Activated CD4-positive, alpha-beta memory T cell treated with anti-CD3 and anti-CD28 coated beads, Interleukin-2, amount 10 ng/mL, durations not matched to agents 7 days and 5 days (primary cell): ENCODE measurements at regions not wholly inside any gene's neighbourhood (a gene's known extent, or its start where the extent isn't known, plus 50 kb on each side); places are given as distances from the start of the nearest gene placed in this dataset.

Experiments used
- CTCF ChIA-PET: fragments of 350-600 bp; sonication (Branson Sonifier 250); formaldehyde crosslinking; loops from one replicate; lab custom pipeline; 2021; ENCODE audit warnings: antibody characterized with exemption, inconsistent platforms; lab: Charles Lee
- POLR2A ChIA-PET: fragments of 350-600 bp; sonication (Branson Sonifier 250); formaldehyde crosslinking; loops from one replicate; lab custom pipeline; 2021; ENCODE audit warnings: antibody characterized with exemption; lab: Charles Lee
- DNase-seq: peaks from one replicate; pipeline ENCODE4 v3.0.0-alpha.2; 2020
- H3K27ac Mint-ChIP-seq: one replicate; pipeline ENCODE4 v1.8.0; 2021; ENCODE audit warnings: mild to moderate bottlenecking, mixed read lengths
- H3K27me3 Mint-ChIP-seq: one replicate; pipeline ENCODE4 v1.8.0; 2021; ENCODE audit warnings: mixed read lengths
- H3K36me3 Mint-ChIP-seq: one replicate; pipeline ENCODE4 v1.8.0; 2021; ENCODE audit warnings: low read depth, mixed read lengths
- H3K4me1 Mint-ChIP-seq: one replicate; pipeline ENCODE4 v1.8.0; 2021; ENCODE audit warnings: mixed read lengths
- H3K4me3 Mint-ChIP-seq: one replicate; pipeline ENCODE4 v1.8.0; 2021; ENCODE audit warnings: mild to moderate bottlenecking, mixed read lengths
- H3K9me3 Mint-ChIP-seq: one replicate; pipeline ENCODE4 v1.8.0; 2021; ENCODE audit warnings: mixed read lengths

DNA sequence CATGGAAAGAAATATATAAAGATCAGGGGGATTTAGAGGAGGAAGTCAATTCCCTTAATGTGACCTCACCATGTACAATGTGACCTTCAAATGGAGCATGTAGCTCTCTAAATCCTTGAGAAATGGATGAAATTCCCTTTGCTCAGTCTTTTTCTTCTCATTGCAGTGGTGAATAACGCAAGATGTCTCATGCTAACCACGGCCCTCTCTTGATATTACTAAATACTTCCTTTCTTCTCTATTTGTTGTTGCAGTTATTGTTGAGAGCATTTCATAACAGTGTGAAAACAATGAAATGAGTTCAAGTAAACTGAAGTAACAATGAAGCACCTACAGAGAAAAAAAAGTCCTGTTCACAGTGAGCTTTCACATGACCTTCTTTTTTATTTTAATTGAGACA lies 55.6 kb downstream of the ZNF281 start:
- ChIA-PET CTCF (interaction anchor here (0.9 kb wide), 1 partner anchor 52 kb away, joined by 3 read pairs; no protein-coding TSS in a partner anchor), POLR2A (interaction anchor here (0.7 to 1.2 kb wide), 2 partner anchors 9 to 55 kb away, joined by 3 read pairs; no protein-coding TSS in a partner anchor)
- H3K9me3 Mint-ChIP-seq = no peaks in the 10 kb centered on the region
- no peak overlapping the region for H3K4me3 Mint-ChIP-seq
- no peak for DNase-seq
- H3K36me3 Mint-ChIP-seq = no peaks in the 10 kb centered on the region
- H3K4me1 Mint-ChIP-seq = peaks cover 44% of the 10 kb centered on the region
- no peaks in the 10 kb centered on the region for H3K27me3 Mint-ChIP-seq
- H3K27ac Mint-ChIP-seq = no peak overlapping the region

DNA sequence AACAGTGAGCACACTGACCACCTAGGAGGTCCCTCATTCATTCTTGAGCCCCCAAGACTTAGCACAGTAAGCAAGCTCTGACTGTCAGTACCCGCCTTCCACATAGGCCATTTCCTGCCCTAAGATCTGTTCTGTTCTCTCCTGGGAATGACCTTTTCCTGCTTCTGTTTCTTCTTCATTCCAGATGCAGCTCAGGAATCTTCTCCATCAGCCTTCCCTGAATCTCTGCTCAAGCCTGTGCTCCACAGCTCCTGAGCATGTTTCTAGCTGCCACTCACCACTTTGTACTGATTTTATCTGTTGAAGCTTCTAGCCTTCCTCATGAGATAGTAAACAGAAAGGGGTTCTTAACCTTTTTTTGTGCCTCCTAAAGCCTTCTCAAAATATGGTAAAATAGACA lies 56.6 kb downstream of the ZNF281 start:
- no peak for DNase-seq
- Mint-ChIP-seq H3K4me1 (peaks cover 44% of the 10 kb centered on the region), H3K27me3 (no peaks in the 10 kb centered on the region), H3K36me3 (no peaks in the 10 kb centered on the region), H3K27ac (no peak overlapping the region), H3K9me3 (no peaks in the 10 kb centered on the region), H3K4me3 (no peak overlapping the region)
- ChIA-PET POLR2A (no interaction called here), CTCF (no interaction called here)

DNA sequence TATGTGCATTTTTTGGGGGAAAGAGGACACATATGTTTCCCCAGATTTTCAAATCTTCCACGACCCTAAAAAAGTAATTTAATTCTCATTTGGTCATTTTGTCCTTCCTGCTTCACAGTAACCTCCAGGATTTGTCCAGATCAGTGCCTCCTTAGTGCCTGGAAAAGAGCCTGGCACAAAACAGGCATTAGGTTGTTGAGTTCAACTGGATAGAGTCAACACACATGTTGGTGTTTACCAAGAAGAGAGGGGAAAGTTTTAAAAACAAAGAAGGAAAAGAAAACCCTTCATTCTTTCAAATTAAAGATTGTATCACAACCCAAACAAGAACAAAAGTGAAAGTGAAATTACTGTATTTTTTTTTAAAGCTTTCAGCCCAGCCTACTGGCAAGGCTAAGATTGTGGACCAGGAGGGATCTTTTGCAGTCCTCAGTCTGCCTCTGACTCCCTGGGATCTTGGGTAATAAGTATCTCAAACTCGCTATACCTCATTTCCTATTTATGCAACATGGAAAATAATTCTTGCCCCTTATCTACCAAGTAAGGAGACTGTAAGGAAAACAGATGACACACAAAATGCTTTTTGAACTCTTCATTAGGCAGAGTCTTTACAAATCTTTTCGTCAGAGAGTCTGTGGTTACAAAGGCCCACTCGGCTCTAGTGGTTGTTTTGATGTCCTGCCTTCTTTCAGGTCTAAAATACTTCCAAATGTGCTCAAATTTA lies 57.8 kb downstream of the ZNF281 start:
- H3K9me3 Mint-ChIP-seq = no peaks in the 10 kb centered on the region
- peak overlapping the region; percentile 21 for H3K4me3 Mint-ChIP-seq
- no peaks in the 10 kb centered on the region for H3K36me3 Mint-ChIP-seq
- no peak for DNase-seq
- POLR2A ChIA-PET = no interaction called here
- peaks cover 44% of the 10 kb centered on the region for H3K4me1 Mint-ChIP-seq
- no peaks in the 10 kb centered on the region for H3K27me3 Mint-ChIP-seq
- peak overlapping the region; percentile 0 for H3K27ac Mint-ChIP-seq
- CTCF ChIA-PET = no interaction called here

DNA sequence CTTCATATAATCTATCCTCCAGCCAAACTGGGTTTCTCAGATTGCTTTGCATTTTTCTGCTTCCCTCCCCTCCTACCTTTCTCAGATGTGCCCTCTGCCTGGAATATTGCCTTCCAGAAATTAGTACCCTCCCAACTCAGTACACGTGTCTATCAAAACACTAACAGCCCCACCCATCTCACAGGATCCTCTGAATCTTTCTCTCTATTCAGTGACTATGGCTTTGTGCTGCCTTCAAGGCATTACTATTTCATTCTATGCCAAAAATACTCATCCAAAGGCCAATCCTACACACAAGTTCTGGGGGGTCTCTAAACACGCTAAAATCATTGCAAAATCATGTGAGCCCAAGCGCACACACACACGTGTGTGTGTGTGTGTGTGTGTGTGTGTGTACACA lies 58.4 kb downstream of the ZNF281 start:
- ChIA-PET POLR2A (no interaction called here), CTCF (no interaction called here)
- Mint-ChIP-seq H3K4me3 (no peak overlapping the region), H3K4me1 (peaks cover 44% of the 10 kb centered on the region), H3K27ac (no peak overlapping the region), H3K9me3 (no peaks in the 10 kb centered on the region), H3K36me3 (no peaks in the 10 kb centered on the region), H3K27me3 (no peaks in the 10 kb centered on the region)
- no peak for DNase-seq

DNA sequence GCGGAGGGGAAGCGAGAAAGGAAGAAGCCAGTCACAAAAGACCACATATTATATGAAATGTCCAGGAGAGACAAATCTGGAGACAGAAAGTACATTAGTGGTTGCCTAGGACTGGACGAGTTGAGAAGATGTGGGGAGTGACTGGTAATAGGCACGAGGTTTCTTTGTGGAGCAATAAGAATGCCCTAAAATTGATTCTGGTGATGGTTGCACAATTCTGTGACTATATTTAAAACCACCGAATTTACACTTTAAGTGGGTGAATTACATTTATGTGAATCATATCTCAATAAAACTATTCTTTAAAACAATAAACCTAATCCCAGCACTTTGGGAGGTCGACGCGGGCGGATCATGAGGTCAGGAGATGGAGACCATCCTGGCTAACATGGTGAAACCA lies 63.1 kb downstream of the ZNF281 start:
- DNase-seq = no peak
- ChIA-PET POLR2A (no interaction called here), CTCF (no interaction called here)
- Mint-ChIP-seq H3K9me3 (no peaks in the 10 kb centered on the region), H3K36me3 (no peaks in the 10 kb centered on the region), H3K4me1 (peaks cover 8% of the 10 kb centered on the region), H3K4me3 (no peak overlapping the region), H3K27me3 (peaks cover 1% of the 10 kb centered on the region), H3K27ac (no peak overlapping the region)

DNA sequence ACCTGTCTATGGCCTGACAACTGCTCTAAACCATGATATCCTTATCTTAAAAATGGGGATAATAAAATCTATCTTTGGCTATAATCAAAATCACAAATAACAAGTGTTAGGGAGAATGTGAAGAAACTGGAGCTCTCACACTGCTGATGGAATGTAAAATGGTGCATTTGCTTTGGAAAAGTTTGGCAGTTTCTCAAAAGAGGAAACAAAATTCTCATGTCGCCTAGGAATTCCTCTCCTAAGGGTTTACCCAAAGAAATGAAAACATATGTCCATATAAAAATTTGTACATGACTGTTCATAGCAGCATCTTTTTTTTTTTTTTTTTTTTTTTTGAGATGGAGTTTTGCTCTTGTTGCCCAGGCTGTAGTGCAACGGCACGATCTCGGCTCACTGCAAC lies 64.3 kb downstream of the ZNF281 start:
- DNase-seq = no peak
- peaks cover 3% of the 10 kb centered on the region for H3K27me3 Mint-ChIP-seq

DNA sequence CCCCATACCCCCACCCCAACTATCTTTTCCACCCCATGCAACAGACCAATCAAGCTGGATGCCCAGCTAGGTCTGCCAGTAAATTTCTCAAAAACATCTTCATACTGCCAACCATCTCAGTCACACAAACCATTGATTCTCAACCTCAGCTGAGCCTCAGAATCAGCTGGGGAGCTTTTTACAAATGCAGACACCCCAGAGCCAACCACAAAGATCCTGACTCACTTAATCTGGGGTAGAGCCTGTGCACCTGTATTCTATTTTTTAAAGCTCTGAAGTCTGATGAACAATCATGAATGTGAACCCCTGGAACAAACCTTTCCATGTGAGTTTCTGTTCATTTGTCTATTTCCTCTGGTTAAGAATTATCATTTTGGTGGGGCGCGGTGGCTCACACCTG lies 66.0 kb downstream of the ZNF281 start:
- H3K27ac Mint-ChIP-seq = no peak overlapping the region
- H3K4me1 Mint-ChIP-seq = peaks cover 3% of the 10 kb centered on the region
- no peaks in the 10 kb centered on the region for H3K9me3 Mint-ChIP-seq
- POLR2A ChIA-PET = interaction anchor here (1.3 kb wide), 1 partner anchor 12 kb away, joined by 4 read pairs; no protein-coding TSS in a partner anchor
- CTCF ChIA-PET = interaction anchor here (0.8 kb wide), 1 partner anchor 42 kb away, joined by 3 read pairs; no protein-coding TSS in a partner anchor
- no peak for DNase-seq
- H3K4me3 Mint-ChIP-seq = no peak overlapping the region
- peaks cover 3% of the 10 kb centered on the region for H3K27me3 Mint-ChIP-seq
- no peaks in the 10 kb centered on the region for H3K36me3 Mint-ChIP-seq

More for the DNA sequence above, 64.3 kb downstream of the ZNF281 start:
- ChIA-PET CTCF (no interaction called here), POLR2A (no interaction called here)
- no peaks in the 10 kb centered on the region for H3K9me3 Mint-ChIP-seq
- peaks cover 3% of the 10 kb centered on the region for H3K4me1 Mint-ChIP-seq
- H3K27ac Mint-ChIP-seq = no peak overlapping the region
- H3K36me3 Mint-ChIP-seq = no peaks in the 10 kb centered on the region
- H3K4me3 Mint-ChIP-seq = no peak overlapping the region

DNA sequence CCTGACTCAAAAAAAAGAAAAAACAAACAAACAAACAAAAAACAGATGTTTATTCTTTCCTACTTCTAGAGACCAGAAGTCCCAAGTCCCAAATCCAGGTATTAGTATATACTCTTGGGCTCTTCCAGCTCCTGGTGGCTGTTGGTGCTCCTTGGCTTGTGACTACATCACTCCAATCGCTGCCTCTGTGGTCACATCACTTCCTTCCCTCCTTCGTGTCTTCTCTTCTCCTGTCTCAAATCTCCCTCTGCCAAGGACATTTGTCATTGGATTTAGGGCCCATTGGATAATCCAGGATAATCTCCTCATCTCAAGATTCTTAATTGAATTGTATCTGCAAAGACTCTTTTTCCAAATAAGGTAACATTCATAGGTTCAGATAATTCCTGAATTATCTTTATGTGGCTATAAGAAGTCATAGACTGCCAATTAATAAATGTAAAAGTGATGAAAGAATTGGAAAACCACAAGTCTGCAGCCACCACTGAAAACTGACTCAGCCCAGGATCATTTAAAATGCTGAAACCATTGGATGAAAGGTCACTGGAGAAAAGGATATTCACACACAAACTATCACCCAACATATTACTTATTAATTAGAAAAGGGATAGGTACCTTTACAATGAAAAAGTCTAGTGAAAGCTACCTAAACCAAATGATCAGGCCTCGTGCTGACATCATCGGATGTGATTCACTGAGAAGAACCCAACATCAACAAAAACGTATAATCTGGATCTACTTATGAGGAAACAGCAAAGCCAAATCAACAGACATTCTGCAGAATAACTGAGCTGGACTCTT lies 67.1 kb downstream of the ZNF281 start:
- no peaks in the 10 kb centered on the region for H3K9me3 Mint-ChIP-seq
- POLR2A ChIA-PET = interaction anchor here (1.3 kb wide), 1 partner anchor 13 kb away, joined by 4 read pairs; no protein-coding TSS in a partner anchor

DNA sequence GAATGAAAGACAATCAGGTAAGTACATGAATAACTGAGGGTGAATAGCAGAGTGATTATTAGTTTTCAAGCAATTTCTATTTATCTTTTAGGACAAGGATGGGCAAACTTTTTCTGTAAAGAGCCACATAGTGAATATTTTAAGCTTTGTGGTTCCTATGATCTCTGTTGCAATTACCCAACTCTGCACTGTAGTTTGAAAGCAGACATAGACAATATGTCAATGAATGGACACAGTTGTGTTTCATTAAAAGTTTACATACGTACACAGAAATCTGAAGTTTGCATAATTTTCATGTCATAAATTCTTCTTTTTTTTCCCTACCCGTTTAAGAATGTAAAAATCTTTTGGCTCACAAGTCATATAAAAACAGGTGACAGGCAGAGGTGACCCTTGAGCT lies 71.4 kb downstream of the ZNF281 start:
- peaks cover 3% of the 10 kb centered on the region for H3K27me3 Mint-ChIP-seq
- H3K36me3 Mint-ChIP-seq = no peaks in the 10 kb centered on the region
- DNase-seq = no peak
- H3K9me3 Mint-ChIP-seq = no peaks in the 10 kb centered on the region
- CTCF ChIA-PET = interaction anchor here (1.3 kb wide), 1 partner anchor 31 kb away, joined by 3 read pairs; no protein-coding TSS in a partner anchor
- POLR2A ChIA-PET = no interaction called here
- no peak overlapping the region for H3K4me3 Mint-ChIP-seq
- H3K27ac Mint-ChIP-seq = no peak overlapping the region
- H3K4me1 Mint-ChIP-seq = peaks cover 5% of the 10 kb centered on the region

More for the DNA sequence above, 67.1 kb downstream of the ZNF281 start:
- H3K4me1 Mint-ChIP-seq = peaks cover 5% of the 10 kb centered on the region
- peaks cover 3% of the 10 kb centered on the region for H3K27me3 Mint-ChIP-seq
- no peak for DNase-seq
- H3K36me3 Mint-ChIP-seq = no peaks in the 10 kb centered on the region
- no peak overlapping the region for H3K27ac Mint-ChIP-seq
- H3K4me3 Mint-ChIP-seq = no peak overlapping the region
- CTCF ChIA-PET = interaction anchor here (0.8 kb wide), 1 partner anchor 41 kb away, joined by 3 read pairs; no protein-coding TSS in a partner anchor

DNA sequence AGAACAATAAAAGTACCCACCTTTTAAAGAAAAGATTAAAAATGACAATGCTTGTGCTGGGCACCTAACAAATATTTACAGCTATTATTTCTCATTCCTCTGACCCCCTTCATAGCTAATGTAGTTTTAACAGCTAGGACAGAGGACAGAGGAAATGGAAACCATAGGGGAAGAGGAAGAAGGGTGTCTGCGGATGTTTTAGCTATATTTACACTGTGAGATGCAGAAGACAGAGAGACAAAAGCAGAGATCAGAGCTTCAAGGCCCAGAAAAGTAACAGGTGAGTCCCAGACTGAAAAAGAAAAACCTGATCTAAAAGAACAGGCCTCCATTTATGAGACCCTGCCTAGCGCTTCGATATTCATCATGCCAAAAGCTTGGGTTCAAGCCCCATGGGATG lies 72.0 kb downstream of the ZNF281 start:
- Mint-ChIP-seq H3K36me3 (no peaks in the 10 kb centered on the region), H3K27ac (no peak overlapping the region), H3K9me3 (no peaks in the 10 kb centered on the region), H3K27me3 (peaks cover 3% of the 10 kb centered on the region), H3K4me3 (no peak overlapping the region), H3K4me1 (peaks cover 5% of the 10 kb centered on the region)
- POLR2A ChIA-PET = no interaction called here
- CTCF ChIA-PET = interaction anchor here (1.3 kb wide), 1 partner anchor 30 kb away, joined by 3 read pairs; no protein-coding TSS in a partner anchor
- no peak for DNase-seq

DNA sequence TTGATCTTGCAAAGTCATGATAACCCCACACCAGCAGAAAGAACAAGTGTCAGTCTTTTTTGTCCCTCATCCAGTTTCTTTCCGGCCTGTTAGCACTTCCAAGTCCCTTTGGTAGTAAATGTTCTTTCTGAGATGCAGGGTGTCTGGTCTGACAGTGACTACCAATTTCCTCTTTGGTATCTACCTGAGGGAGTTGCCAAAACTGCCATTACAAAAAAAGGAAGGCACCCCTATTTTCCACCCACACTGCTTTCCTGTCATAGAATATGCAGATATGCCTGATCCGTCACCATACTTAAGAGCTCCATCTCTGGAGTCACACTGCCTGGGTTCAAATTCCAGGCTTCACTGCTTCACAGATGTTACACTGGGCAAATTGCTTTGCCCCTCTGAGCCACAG lies 72.4 kb downstream of the ZNF281 start:
- no peaks in the 10 kb centered on the region for H3K36me3 Mint-ChIP-seq
- ChIA-PET POLR2A (no interaction called here), CTCF (no interaction called here)
- no peaks in the 10 kb centered on the region for H3K9me3 Mint-ChIP-seq
- no peak for DNase-seq
- H3K4me3 Mint-ChIP-seq = no peak overlapping the region
- peaks cover 5% of the 10 kb centered on the region for H3K4me1 Mint-ChIP-seq
- H3K27ac Mint-ChIP-seq = no peak overlapping the region
- H3K27me3 Mint-ChIP-seq = peaks cover 1% of the 10 kb centered on the region

DNA sequence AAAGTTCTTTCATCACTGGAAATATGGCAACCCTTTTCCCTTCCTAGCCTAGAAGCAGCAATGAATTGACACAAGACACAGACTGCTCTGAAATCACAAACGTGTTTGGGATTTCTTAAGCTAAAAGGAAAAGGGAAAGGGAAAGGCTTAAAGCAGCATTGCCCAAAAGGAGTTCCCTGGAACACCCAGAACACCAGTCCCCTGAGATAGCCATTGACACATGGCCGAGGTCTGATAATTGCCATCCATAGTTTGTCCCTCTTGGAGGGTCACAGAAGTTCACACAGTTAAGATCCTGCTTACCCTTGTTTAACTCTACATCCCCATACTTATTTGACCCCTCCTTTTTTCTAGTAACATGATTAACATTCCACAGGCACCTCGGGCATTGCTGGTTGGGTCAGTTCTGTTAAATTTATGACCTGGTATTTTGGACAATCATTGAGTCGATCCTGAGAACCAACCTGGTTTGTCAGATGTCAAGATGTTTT lies 72.9 kb downstream of the ZNF281 start:
- POLR2A ChIA-PET = no interaction called here
- H3K4me1 Mint-ChIP-seq = peaks cover 5% of the 10 kb centered on the region
- no peak overlapping the region for H3K27ac Mint-ChIP-seq
- H3K9me3 Mint-ChIP-seq = no peaks in the 10 kb centered on the region
- H3K4me3 Mint-ChIP-seq = no peak overlapping the region
- CTCF ChIA-PET = no interaction called here
- peaks cover 1% of the 10 kb centered on the region for H3K27me3 Mint-ChIP-seq
- DNase-seq = no peak
- no peaks in the 10 kb centered on the region for H3K36me3 Mint-ChIP-seq
